IMR-90 (cell line): ENCODE measurements at regions not wholly inside any gene's neighbourhood (a gene's known extent, or its start where the extent isn't known, plus 50 kb on each side); places are given as distances from the start of the nearest gene placed in this dataset.

Source experiments
- ATAC-seq: fragments of 200-7000 bp; cut with Tn5 transposase; 2 replicates; pipeline ENCODE4 v1.9.1; 2020; ENCODE audit warnings: low read depth, mild to moderate bottlenecking, moderate library complexity
- BruUV-seq: library from RNA; stranded (reverse); fragments of 400-500 nt; replicated peaks from 2 replicates; lab custom pipeline; 2021; lab: Mats Ljungman, UMichigan
- CTCF ChIA-PET: fragments of 300-600 bp; formaldehyde crosslinking; extraction: SDS; loops from one replicate; lab custom pipeline; 2021; ENCODE audit warnings: antibody characterized with exemption; lab: Yijun Ruan, JAX
- POLR2A ChIA-PET: fragments of 300-600 bp; sonication (Branson Sonifier 250); formaldehyde crosslinking; loops from one replicate; lab custom pipeline; 2022; ENCODE audit warnings: antibody characterized with exemption; ENCODE audit not compliant: unreplicated experiment; lab: Charles Lee
- DNase-seq: peaks from one replicate; pipeline ENCODE4 v3.0.0; 2013
- H2AFZ ChIP-seq: replicated peaks from 2 replicates; pipeline ENCODE3; 2013; ENCODE audit warnings: low read length, mild to moderate bottlenecking; ENCODE audit not compliant: poor library complexity
- H2AK5ac ChIP-seq: 2 replicates; pipeline ENCODE4 v1.6.1; 2013; ENCODE audit warnings: low read depth, low read length, inconsistent platforms
- H2AK9ac ChIP-seq: replicated peaks from 2 replicates; pipeline ENCODE3; 2013; ENCODE audit warnings: mild to moderate bottlenecking, low read depth, low read length, moderate library complexity; ENCODE audit not compliant: poor library complexity
- H2BK120ac ChIP-seq: 2 replicates; pipeline ENCODE4 v1.6.1; 2013; ENCODE audit warnings: low read depth, low read length, inconsistent platforms
- H2BK15ac ChIP-seq: 3 replicates; pipeline ENCODE4 v1.6.1; 2013; ENCODE audit warnings: low read depth, low read length, inconsistent platforms
- H2BK20ac ChIP-seq: 2 replicates; pipeline ENCODE4 v1.6.1; 2013; ENCODE audit warnings: low read depth, mild to moderate bottlenecking, inconsistent platforms, low read length, moderate library complexity
- H2BK5ac ChIP-seq: 2 replicates; pipeline ENCODE4 v1.6.1; 2013; ENCODE audit warnings: mild to moderate bottlenecking, low read depth, low read length, inconsistent platforms; ENCODE audit not compliant: poor library complexity, severe bottlenecking
- H3K14ac ChIP-seq: replicated peaks from 2 replicates; pipeline ENCODE4 v1.6.1; 2013; ENCODE audit warnings: low read depth, low read length, inconsistent platforms
- H3K18ac ChIP-seq: 2 replicates; pipeline ENCODE4 v1.6.1; 2013; ENCODE audit warnings: low read depth, low read length, control low read depth
- H3K23ac ChIP-seq: 2 replicates; pipeline ENCODE4 v1.6.1; 2013; ENCODE audit warnings: low read depth, low read length, inconsistent platforms
- H3K27ac ChIP-seq: 2 replicates; pipeline ENCODE4 v1.5.1; 2013; ENCODE audit warnings: mild to moderate bottlenecking, control low read depth, low read length; ENCODE audit not compliant: insufficient read depth
- H3K27me3 ChIP-seq: 2 replicates; pipeline ENCODE4 v1.6.1; 2013; ENCODE audit warnings: low read length; ENCODE audit not compliant: control insufficient read depth, insufficient read depth
- H3K36me3 ChIP-seq: 2 replicates; pipeline ENCODE4 v1.6.1; 2013; ENCODE audit warnings: low read length, mixed read lengths; ENCODE audit not compliant: control insufficient read depth, insufficient read depth
- H3K4ac ChIP-seq: 2 replicates; pipeline ENCODE4 v1.6.1; 2013; ENCODE audit warnings: low read depth, low read length, inconsistent platforms
- H3K4me1 ChIP-seq: 2 replicates; pipeline ENCODE4 v1.6.1; 2013; ENCODE audit warnings: low read length, mixed read lengths; ENCODE audit not compliant: control insufficient read depth, insufficient read depth
- H3K4me2 ChIP-seq: 2 replicates; pipeline ENCODE4 v1.6.1; 2013; ENCODE audit warnings: low read depth, mild to moderate bottlenecking, control low read depth, low read length, moderate library complexity
- H3K4me3 ChIP-seq: 2 replicates; pipeline ENCODE4 v1.5.1; 2013; ENCODE audit warnings: low read depth, mild to moderate bottlenecking, control low read depth, low read length, moderate library complexity; ENCODE audit not compliant: insufficient read depth
- H3K56ac ChIP-seq: 2 replicates; pipeline ENCODE4 v1.6.1; 2013; ENCODE audit warnings: low read length, inconsistent platforms; ENCODE audit not compliant: insufficient read depth; ENCODE audit errors: extremely low read depth
- H3K79me1 ChIP-seq, 2 experiments: 2 replicates each; pipeline ENCODE4 v1.6.1; 2013; ENCODE audit warnings: low read length in 2 of 2, inconsistent platforms in 1 of 2, low read depth in 1 of 2
- H3K9ac ChIP-seq: 2 replicates; pipeline ENCODE4 v1.6.1; 2013; ENCODE audit warnings: low read depth, low read length, control low read depth
- H3K9me1 ChIP-seq: 2 replicates; pipeline ENCODE4 v1.6.1; 2013; ENCODE audit warnings: low read length, inconsistent platforms; ENCODE audit not compliant: insufficient read depth
- H3K9me3 ChIP-seq: 2 replicates; pipeline ENCODE4 v1.6.1; 2013; ENCODE audit warnings: low read length; ENCODE audit not compliant: control insufficient read depth, insufficient read depth
- H4K20me1 ChIP-seq: 2 replicates; pipeline ENCODE4 v1.6.1; 2013; ENCODE audit warnings: low read length, inconsistent platforms; ENCODE audit not compliant: insufficient read depth
- H4K5ac ChIP-seq: 2 replicates; pipeline ENCODE4 v1.6.1; 2013; ENCODE audit warnings: mild to moderate bottlenecking, low read depth, low read length, control low read depth
- H4K8ac ChIP-seq, 2 experiments: 2 replicates each; pipeline ENCODE4 v1.6.1; 2013; ENCODE audit warnings: low read depth in 2 of 2, low read length in 2 of 2, control low read depth in 1 of 2, inconsistent platforms in 1 of 2
- H4K91ac ChIP-seq: 2 replicates; pipeline ENCODE4 v1.6.1; 2013; ENCODE audit warnings: low read depth, low read length, inconsistent platforms; ENCODE audit not compliant: insufficient read depth
- BHLHE40 ChIP-seq: fragments of 150-350 bp; IDR thresholded peaks from 2 replicates; pipeline ENCODE4 v1.6.1; 2016; ENCODE audit warnings: mild to moderate bottlenecking, low read depth, low read length
- CHD1 ChIP-seq: IDR thresholded peaks from 2 replicates; pipeline ENCODE4 v1.6.1; 2012; ENCODE audit warnings: low read depth, low read length, improper control_type of control experiment
- FOS ChIP-seq: fragments of 150-350 bp; IDR thresholded peaks from 2 replicates; pipeline ENCODE4 v1.6.1; 2016; ENCODE audit warnings: low read depth, low read length
- MAZ ChIP-seq: IDR thresholded peaks from 2 replicates; pipeline ENCODE4 v1.6.1; 2012; ENCODE audit warnings: low read depth, mild to moderate bottlenecking, low read length, improper control_type of control experiment, moderate library complexity, borderline replicate concordance
- MXI1 ChIP-seq: IDR thresholded peaks from 2 replicates; pipeline ENCODE4 v1.6.1; 2012; ENCODE audit warnings: low read depth, mild to moderate bottlenecking, low read length, moderate library complexity, borderline replicate concordance
- NFE2L2 ChIP-seq: fragments of 150-350 bp; IDR thresholded peaks from 2 replicates; pipeline ENCODE4 v1.6.1; 2016; ENCODE audit warnings: low read depth, mild to moderate bottlenecking, low read length
- POLR2A ChIP-seq: IDR thresholded peaks from 2 replicates; pipeline ENCODE4 v1.6.1; 2012; ENCODE audit warnings: mild to moderate bottlenecking, low read depth, low read length
- RAD21 ChIP-seq: IDR thresholded peaks from 2 replicates; pipeline ENCODE4 v1.6.1; 2012; ENCODE audit warnings: low read length, improper control_type of control experiment
- SMC3 ChIP-seq: fragments of 150-350 bp; IDR thresholded peaks from 2 replicates; pipeline ENCODE4 v1.6.1; 2016; ENCODE audit warnings: low read depth, mild to moderate bottlenecking, antibody characterized with exemption, low read length, moderate library complexity
- USF2 ChIP-seq: fragments of 150-350 bp; IDR thresholded peaks from 2 replicates; pipeline ENCODE4 v1.6.1; 2017; ENCODE audit warnings: mild to moderate bottlenecking, antibody characterized with exemption, low read length, low read depth
- WGBS, 2 experiments: methylation state at CpG; one replicate each; pipeline versions ENCODE4 v1.1.5 to v1.1.7; 2013; ENCODE audit warnings: missing lambda C conversion rate in 2 of 2; ENCODE audit not compliant: insufficient read length in 1 of 2; ENCODE audit errors: extremely low coverage in 2 of 2; 5-methylcytosine and 5-hydroxymethylcytosine counted together
- dilution Hi-C: fragments of 300-500 bp; cut with HindIII; formaldehyde crosslinking; loops from one replicate; pipeline ENCODE4 v1.14.3; 2018; ENCODE audit warnings: low sequenced_read_pairs; ENCODE audit not compliant: unreplicated experiment
- in situ Hi-C: fragments of 300-500 bp; cut with MboI; formaldehyde crosslinking; loops from 3 replicates; pipeline ENCODE4 v1.14.3; 2019; ENCODE audit warnings: low sequenced_read_pairs, inconsistent platforms, mixed read lengths
- intact Hi-C: fragments of 100-400 bp; cut with micrococcal nuclease; formaldehyde crosslinking; loops from 2 replicates; pipeline ENCODE4 v1.10.0; 2022
- TF ChIP-seq, protein P1 (sequence below): fragments of 150-350 bp; IDR thresholded peaks from 2 replicates; pipeline ENCODE4 v1.6.1; 2016; ENCODE audit warnings: low read depth, mild to moderate bottlenecking, low read length, moderate library complexity, borderline replicate concordance

DNA sequence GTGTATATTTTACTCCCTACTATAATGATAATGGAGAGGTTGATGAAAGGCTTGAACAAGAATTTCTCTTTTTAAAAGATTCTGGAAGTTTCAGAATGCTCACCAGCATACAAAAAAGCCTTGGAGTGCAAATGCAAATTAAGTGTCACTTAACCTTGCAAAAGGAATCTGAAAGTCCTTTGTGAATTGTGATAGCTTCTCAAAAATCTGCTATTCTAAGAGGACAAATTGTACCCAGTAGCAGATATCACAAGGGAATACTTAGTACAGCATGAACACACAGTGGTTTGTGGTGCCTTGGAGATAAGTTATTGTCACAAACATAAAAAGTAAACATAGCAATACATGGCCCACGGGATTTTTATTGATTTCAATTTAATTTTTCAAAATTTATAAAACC is 1208.3 kb upstream of the B3GALT2 start:
- H2AK5ac ChIP-seq: no peak overlapping the region
- no peak overlapping the region for H2AFZ ChIP-seq
- H3K4me1 ChIP-seq: no peaks in the 10 kb centered on the region
- no peaks in the 10 kb centered on the region for H3K36me3 ChIP-seq
- no peak overlapping the region for H3K18ac ChIP-seq
- no CpG with 5 or more reads among the region's 1 CpG for WGBS, 2 experiments
- H3K14ac ChIP-seq: no peak overlapping the region
- H4K5ac ChIP-seq: no peak overlapping the region
- ChIA-PET POLR2A (no interaction called here), CTCF (no interaction called here)
- no peaks in the 10 kb centered on the region for H3K27me3 ChIP-seq
- no peak overlapping the region for H2BK20ac ChIP-seq
- no peak overlapping the region for H2BK120ac ChIP-seq
- H2AK9ac ChIP-seq: no peak overlapping the region
- H3K56ac ChIP-seq: no peak overlapping the region
- no peaks in the 10 kb centered on the region for H4K20me1 ChIP-seq
- no peak overlapping the region for H3K4me3 ChIP-seq
- no peaks in the 10 kb centered on the region for H3K9me1 ChIP-seq
- no peak for TF ChIP-seq RAD21
- TF ChIP-seq POLR2A: no peak
- no peak for TF ChIP-seq SMC3
- TF ChIP-seq NFE2L2: no peak
- no peak for TF ChIP-seq CHD1
- TF ChIP-seq FOS: no peak
- TF ChIP-seq, protein P1, sequence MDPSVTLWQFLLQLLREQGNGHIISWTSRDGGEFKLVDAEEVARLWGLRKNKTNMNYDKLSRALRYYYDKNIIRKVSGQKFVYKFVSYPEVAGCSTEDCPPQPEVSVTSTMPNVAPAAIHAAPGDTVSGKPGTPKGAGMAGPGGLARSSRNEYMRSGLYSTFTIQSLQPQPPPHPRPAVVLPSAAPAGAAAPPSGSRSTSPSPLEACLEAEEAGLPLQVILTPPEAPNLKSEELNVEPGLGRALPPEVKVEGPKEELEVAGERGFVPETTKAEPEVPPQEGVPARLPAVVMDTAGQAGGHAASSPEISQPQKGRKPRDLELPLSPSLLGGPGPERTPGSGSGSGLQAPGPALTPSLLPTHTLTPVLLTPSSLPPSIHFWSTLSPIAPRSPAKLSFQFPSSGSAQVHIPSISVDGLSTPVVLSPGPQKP: no peak
- no peak for TF ChIP-seq MAZ
- TF ChIP-seq MXI1: no peak
- no peak for TF ChIP-seq USF2
- TF ChIP-seq BHLHE40: no peak
- H3K4ac ChIP-seq: no peak overlapping the region
- DNase-seq (no peak), ATAC-seq (no peak)
- no peak overlapping the region for H2BK5ac ChIP-seq
- no peak overlapping the region for H3K27ac ChIP-seq
- H4K91ac ChIP-seq: no peak overlapping the region
- dilution Hi-C loops (no loop called here), in situ Hi-C loops (no loop called here), intact Hi-C loops (no loop called here)
- no peak overlapping the region for H3K4me2 ChIP-seq
- no peak overlapping the region for H3K23ac ChIP-seq
- no peaks in the 10 kb centered on the region for H3K79me1 ChIP-seq
- H2BK15ac ChIP-seq: no peak overlapping the region
- H4K8ac ChIP-seq: no peak overlapping the region
- no TSS peak for BruUV-seq
- H3K9me3 ChIP-seq: no peaks in the 10 kb centered on the region
- H3K9ac ChIP-seq: no peak overlapping the region
